MG63 (cell line): ENCODE measurements at regions not wholly inside any gene's neighbourhood (a gene's known extent, or its start where the extent isn't known, plus 50 kb on each side); places are given as distances from the start of the nearest gene placed in this dataset.
A peak's percentile ranks its signal among the peaks of the same experiment; 100 is the strongest.
"Not testable (repeated sequence)": the region's sequence is repeated elsewhere in the genome, so short reads cannot be mapped to it uniquely, and the experiment has no call there.

Source experiments
- DNase-seq: peaks from one replicate; pipeline ENCODE4 v3.0.0-alpha.2; 2020
- H3K27me3 ChIP-seq: fragments of 250-450 bp; sonication (Bioruptor Pico); 2 replicates; pipeline ENCODE4 v1.5.1; 2020; ENCODE audit warnings: mild to moderate bottlenecking, moderate library complexity
- H3K36me3 ChIP-seq: fragments of 250-450 bp; sonication (Bioruptor Pico); 2 replicates; pipeline ENCODE4 v1.5.1; 2020; ENCODE audit warnings: mild to moderate bottlenecking, moderate library complexity
- H3K4me3 ChIP-seq: fragments of 250-450 bp; sonication (Bioruptor Pico); 2 replicates; pipeline ENCODE4 v1.5.1; 2020; ENCODE audit warnings: mild to moderate bottlenecking, moderate library complexity
- H3K9me3 ChIP-seq: fragments of 250-450 bp; sonication (Bioruptor Pico); 2 replicates; pipeline ENCODE4 v1.5.1; 2020; ENCODE audit warnings: mild to moderate bottlenecking, moderate library complexity

- H3K9me3 ChIP-seq: no peaks in the 10 kb centered on the region
- no peak overlapping the region for H3K4me3 ChIP-seq
- H3K36me3 ChIP-seq: no peaks in the 10 kb centered on the region
- no peaks in the 10 kb centered on the region for H3K27me3 ChIP-seq
- no peak for DNase-seq
Observed at GRCh38 chr11:33544593-33545373, 155.8 kb downstream of the C11orf91 start.

GRCh38 chr11:33543823-33544222, 156.8 kb downstream of the C11orf91 start:
- H3K4me3 ChIP-seq: no peak overlapping the region
- H3K36me3 ChIP-seq: no peaks in the 10 kb centered on the region
- no peak for DNase-seq
- H3K9me3 ChIP-seq: no peaks in the 10 kb centered on the region
- H3K27me3 ChIP-seq: no peaks in the 10 kb centered on the region

- DNase-seq: peak; percentile 29
- Histone ChIP-seq H3K9me3 (no peaks in the 10 kb centered on the region), H3K27me3 (no peaks in the 10 kb centered on the region; the same call in 1 of the 2 replicates), H3K36me3 (no peaks in the 10 kb centered on the region), H3K4me3 (no peak overlapping the region)
Observed at GRCh38 chr11:33542921-33543320, 157.7 kb downstream of the C11orf91 start.

GRCh38 chr11:33540946-33541915, 159.4 kb downstream of the C11orf91 start:
- Histone ChIP-seq H3K4me3 (no peak overlapping the region), H3K27me3 (no peaks in the 10 kb centered on the region; the same call in 1 of the 2 replicates), H3K36me3 (no peaks in the 10 kb centered on the region), H3K9me3 (no peaks in the 10 kb centered on the region)
- DNase-seq: no peak

- DNase-seq: no peak
- Histone ChIP-seq H3K27me3 (no peaks in the 10 kb centered on the region; the same call in 1 of the 2 replicates), H3K36me3 (no peaks in the 10 kb centered on the region), H3K4me3 (no peak overlapping the region), H3K9me3 (no peaks in the 10 kb centered on the region)
Observed at GRCh38 chr11:33540427-33540826, 160.2 kb downstream of the C11orf91 start.

- no peak for DNase-seq
Observed at GRCh38 chr11:33539751-33540150, 160.9 kb downstream of the C11orf91 start.

GRCh38 chr11:33538726-33539125, 161.9 kb downstream of the C11orf91 start:
- H3K9me3 ChIP-seq: no peaks in the 10 kb centered on the region
- no peak overlapping the region for H3K4me3 ChIP-seq
- no peak for DNase-seq
- H3K27me3 ChIP-seq: no peaks in the 10 kb centered on the region; the same call in 1 of the 2 replicates
- no peaks in the 10 kb centered on the region for H3K36me3 ChIP-seq

More at GRCh38 chr11:33539751-33540150, 160.9 kb downstream of the C11orf91 start:
- Histone ChIP-seq H3K9me3 (no peaks in the 10 kb centered on the region), H3K4me3 (no peak overlapping the region), H3K36me3 (no peaks in the 10 kb centered on the region), H3K27me3 (no peaks in the 10 kb centered on the region; the same call in 1 of the 2 replicates)

GRCh38 chr11:33536178-33536577, 164.4 kb downstream of the C11orf91 start:
- DNase-seq: no peak
- Histone ChIP-seq H3K27me3 (no peaks in the 10 kb centered on the region; the same call in 1 of the 2 replicates), H3K9me3 (no peaks in the 10 kb centered on the region), H3K4me3 (no peak overlapping the region), H3K36me3 (no peaks in the 10 kb centered on the region)

GRCh38 chr11:33534575-33534974, 166.1 kb downstream of the C11orf91 start:
- no peak for DNase-seq
- H3K36me3 ChIP-seq: no peaks in the 10 kb centered on the region
- H3K27me3 ChIP-seq: no peaks in the 10 kb centered on the region; the same call in 1 of the 2 replicates
- H3K4me3 ChIP-seq: no peak overlapping the region
- no peaks in the 10 kb centered on the region for H3K9me3 ChIP-seq

GRCh38 chr11:33533386-33534052, 167.1 kb downstream of the C11orf91 start:
- no peaks in the 10 kb centered on the region; the same call in 1 of the 2 replicates for H3K27me3 ChIP-seq
- no peak overlapping the region for H3K4me3 ChIP-seq
- DNase-seq: no peak
- no peaks in the 10 kb centered on the region for H3K36me3 ChIP-seq
- H3K9me3 ChIP-seq: no peaks in the 10 kb centered on the region

GRCh38 chr11:33532720-33533385, 167.8 kb downstream of the C11orf91 start:
- no peaks in the 10 kb centered on the region for H3K9me3 ChIP-seq
- H3K4me3 ChIP-seq: no peak overlapping the region
- H3K36me3 ChIP-seq: no peaks in the 10 kb centered on the region
- H3K27me3 ChIP-seq: no peaks in the 10 kb centered on the region
- DNase-seq: no peak

GRCh38 chr11:33532257-33532656, 168.4 kb downstream of the C11orf91 start:
- Histone ChIP-seq H3K36me3 (no peaks in the 10 kb centered on the region), H3K9me3 (no peaks in the 10 kb centered on the region), H3K4me3 (no peak overlapping the region), H3K27me3 (no peaks in the 10 kb centered on the region)
- DNase-seq: no peak

GRCh38 chr11:33531743-33532181, 168.9 kb downstream of the C11orf91 start:
- peak; percentile 31 for DNase-seq
- no peak overlapping the region for H3K4me3 ChIP-seq

GRCh38 chr11:33530815-33531214, 169.8 kb downstream of the C11orf91 start:
- Histone ChIP-seq H3K27me3 (no peaks in the 10 kb centered on the region), H3K36me3 (no peaks in the 10 kb centered on the region), H3K4me3 (no peak overlapping the region), H3K9me3 (no peaks in the 10 kb centered on the region)
- DNase-seq: no peak

More at GRCh38 chr11:33531743-33532181, 168.9 kb downstream of the C11orf91 start:
- Histone ChIP-seq H3K27me3 (no peaks in the 10 kb centered on the region), H3K36me3 (no peaks in the 10 kb centered on the region), H3K9me3 (no peaks in the 10 kb centered on the region)

GRCh38 chr11:33529461-33529860, 171.2 kb downstream of the C11orf91 start:
- Histone ChIP-seq H3K4me3 (no peak overlapping the region), H3K36me3 (no peaks in the 10 kb centered on the region), H3K9me3 (no peaks in the 10 kb centered on the region), H3K27me3 (no peaks in the 10 kb centered on the region)
- no peak for DNase-seq

- H3K36me3 ChIP-seq, H3K4me3 ChIP-seq, DNase-seq, H3K27me3 ChIP-seq, H3K9me3 ChIP-seq: not testable (repeated sequence)
Observed at GRCh38 chr11:33527738-33528137, 172.9 kb downstream of the C11orf91 start.
